ENCODE measurements at regions not wholly inside any gene's neighbourhood (a gene's known extent, or its start where the extent isn't known, plus 50 kb on each side); places are given as distances from the start of the nearest gene placed in this dataset.

DNA sequence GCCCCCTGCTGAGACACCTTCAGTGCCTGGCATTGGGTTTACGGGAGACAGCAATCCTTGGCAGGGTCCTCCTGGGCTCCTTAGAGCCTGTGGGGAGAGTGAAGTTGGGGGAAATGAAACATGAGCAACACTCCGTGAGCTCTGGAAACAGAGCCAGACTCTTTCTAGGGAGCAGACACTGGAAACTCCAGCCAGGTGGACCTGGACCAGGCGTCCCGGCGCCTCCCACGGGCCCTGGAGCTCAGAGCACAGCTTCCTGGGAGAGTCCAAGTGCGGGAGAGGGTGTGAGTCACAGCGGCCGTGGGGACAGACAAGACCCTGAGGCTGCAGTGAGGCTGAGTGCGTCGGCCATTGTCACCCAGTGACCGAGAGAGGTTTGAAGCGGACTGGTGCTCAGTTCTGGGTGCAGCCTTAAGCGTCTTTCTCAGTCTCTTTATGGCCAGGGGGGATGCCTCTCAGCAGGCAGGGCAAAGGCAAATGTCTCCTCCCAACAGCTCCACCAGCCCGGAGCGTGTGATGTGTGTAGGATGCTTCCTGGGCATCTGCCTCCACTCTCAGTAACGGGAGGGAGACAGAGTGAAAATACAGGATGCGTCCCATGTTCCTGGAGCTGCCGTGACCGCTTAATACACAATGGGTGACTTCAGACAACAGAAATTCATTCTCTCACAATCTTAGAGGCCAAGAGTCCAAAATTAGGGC lies 399.2 kb downstream of the SHANK2 start:
- no peaks in the 10 kb centered on the region for H3K4me1 Mint-ChIP-seq
- H3K27ac Mint-ChIP-seq = no peak overlapping the region
- no peak overlapping the region for H3K4me3 Mint-ChIP-seq
- ATAC-seq = no peak
- peaks cover 12% of the 10 kb centered on the region for H3K9me3 Mint-ChIP-seq
- H3K36me3 Mint-ChIP-seq = no peaks in the 10 kb centered on the region
- H3K27me3 Mint-ChIP-seq = no peaks in the 10 kb centered on the region

GRCh38 chr11:70853770-70854108 lies 398.6 kb downstream of the SHANK2 start:
- H3K9me3 Mint-ChIP-seq = peaks cover 12% of the 10 kb centered on the region
- no peaks in the 10 kb centered on the region for H3K4me1 Mint-ChIP-seq

DNA sequence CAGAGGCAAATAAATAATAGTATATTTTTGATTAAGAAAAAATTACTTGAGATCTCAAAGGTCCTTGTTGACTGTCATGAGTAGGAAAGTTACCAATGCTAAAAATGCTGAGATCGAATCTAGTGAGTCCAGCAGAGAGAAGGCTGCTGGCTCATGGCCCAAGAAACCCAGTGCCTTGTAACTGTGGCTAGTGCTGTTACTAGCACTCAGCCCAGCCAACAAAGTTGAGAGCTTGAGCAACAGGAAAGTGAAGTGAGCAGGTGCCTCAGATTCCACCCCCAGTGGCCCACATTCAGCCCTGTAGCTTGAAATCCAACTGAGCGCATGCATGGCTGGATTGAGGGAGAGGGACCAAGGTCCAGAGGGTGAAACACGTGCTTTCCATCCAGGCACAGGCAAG lies 398.2 kb downstream of the SHANK2 start:
- Mint-ChIP-seq H3K27ac (no peak overlapping the region), H3K36me3 (no peaks in the 10 kb centered on the region), H3K9me3 (peaks cover 16% of the 10 kb centered on the region), H3K4me3 (no peak overlapping the region), H3K4me1 (no peaks in the 10 kb centered on the region), H3K27me3 (no peaks in the 10 kb centered on the region)
- no peak for ATAC-seq

More at GRCh38 chr11:70853770-70854108, 398.6 kb downstream of the SHANK2 start:
- Mint-ChIP-seq H3K27me3 (no peaks in the 10 kb centered on the region), H3K27ac (no peak overlapping the region), H3K4me3 (no peak overlapping the region), H3K36me3 (no peaks in the 10 kb centered on the region)
- ATAC-seq = no peak

- Mint-ChIP-seq H3K36me3 (no peaks in the 10 kb centered on the region), H3K9me3 (peaks cover 15% of the 10 kb centered on the region), H3K4me3 (no peak overlapping the region), H3K27ac (no peak overlapping the region), H3K27me3 (no peaks in the 10 kb centered on the region), H3K4me1 (no peaks in the 10 kb centered on the region)
- ATAC-seq = no peak
Observed at GRCh38 chr11:70854901-70855556, 397.3 kb downstream of the SHANK2 start.

GRCh38 chr11:70857894-70858293 lies 394.5 kb downstream of the SHANK2 start:
- ATAC-seq = no peak
- H3K27ac Mint-ChIP-seq = no peak overlapping the region
- H3K4me3 Mint-ChIP-seq = no peak overlapping the region
- no peaks in the 10 kb centered on the region for H3K4me1 Mint-ChIP-seq
- H3K36me3 Mint-ChIP-seq = no peaks in the 10 kb centered on the region
- H3K9me3 Mint-ChIP-seq = peaks cover 15% of the 10 kb centered on the region
- peaks cover 14% of the 10 kb centered on the region for H3K27me3 Mint-ChIP-seq

DNA sequence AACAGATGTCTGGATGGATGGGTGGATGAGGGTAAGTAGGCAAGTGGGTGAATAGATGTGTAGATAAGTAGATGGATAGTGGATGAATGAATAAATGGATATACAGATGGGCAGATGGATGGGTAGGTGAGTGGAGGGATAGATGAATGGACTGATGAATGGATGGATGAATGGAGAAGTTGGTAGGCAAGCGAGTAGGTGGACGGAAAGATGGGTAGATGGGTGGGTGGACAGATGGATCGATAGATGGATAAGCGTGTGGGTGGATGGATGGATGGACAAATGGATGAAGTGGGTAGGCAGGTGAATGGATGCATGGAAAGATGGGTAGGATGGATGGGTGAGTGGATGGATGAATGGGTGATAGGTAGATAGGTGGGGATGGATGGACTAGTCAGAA lies 393.2 kb downstream of the SHANK2 start:
- H3K27ac Mint-ChIP-seq = no peak overlapping the region
- H3K4me3 Mint-ChIP-seq = no peak overlapping the region
- no peak for ATAC-seq
- H3K27me3 Mint-ChIP-seq = peaks cover 20% of the 10 kb centered on the region
- no peaks in the 10 kb centered on the region for H3K4me1 Mint-ChIP-seq
- H3K9me3 Mint-ChIP-seq = peaks cover 18% of the 10 kb centered on the region
- no peaks in the 10 kb centered on the region for H3K36me3 Mint-ChIP-seq

- no peak overlapping the region for H3K27ac Mint-ChIP-seq
- H3K36me3 Mint-ChIP-seq = no peaks in the 10 kb centered on the region
Observed at GRCh38 chr11:70860888-70861287, 391.5 kb downstream of the SHANK2 start.

GRCh38 chr11:70861559-70861958 lies 390.8 kb downstream of the SHANK2 start:
- Mint-ChIP-seq H3K36me3 (no peaks in the 10 kb centered on the region), H3K4me1 (no peaks in the 10 kb centered on the region), H3K27ac (no peak overlapping the region), H3K9me3 (peaks cover 9% of the 10 kb centered on the region), H3K4me3 (no peak overlapping the region), H3K27me3 (peaks cover 22% of the 10 kb centered on the region)
- no peak for ATAC-seq

More at GRCh38 chr11:70860888-70861287, 391.5 kb downstream of the SHANK2 start:
- H3K27me3 Mint-ChIP-seq = peaks cover 22% of the 10 kb centered on the region
- H3K4me1 Mint-ChIP-seq = no peaks in the 10 kb centered on the region
- no peak for ATAC-seq
- H3K9me3 Mint-ChIP-seq = peaks cover 13% of the 10 kb centered on the region
- H3K4me3 Mint-ChIP-seq = no peak overlapping the region

- Mint-ChIP-seq H3K4me1 (no peaks in the 10 kb centered on the region), H3K9me3 (peaks cover 9% of the 10 kb centered on the region), H3K27me3 (peaks cover 22% of the 10 kb centered on the region), H3K27ac (no peak overlapping the region), H3K4me3 (no peak overlapping the region), H3K36me3 (no peaks in the 10 kb centered on the region)
- no peak for ATAC-seq
Observed at GRCh38 chr11:70862093-70862492, 390.3 kb downstream of the SHANK2 start.

GRCh38 chr11:70863186-70863585 lies 389.2 kb downstream of the SHANK2 start:
- ATAC-seq = no peak
- Mint-ChIP-seq H3K27me3 (peaks cover 22% of the 10 kb centered on the region), H3K4me3 (no peak overlapping the region), H3K27ac (no peak overlapping the region), H3K4me1 (no peaks in the 10 kb centered on the region), H3K9me3 (peaks cover 9% of the 10 kb centered on the region), H3K36me3 (no peaks in the 10 kb centered on the region)

- ATAC-seq = no peak
- no peaks in the 10 kb centered on the region for H3K36me3 Mint-ChIP-seq
- no peaks in the 10 kb centered on the region for H3K4me1 Mint-ChIP-seq
- peaks cover 22% of the 10 kb centered on the region for H3K27me3 Mint-ChIP-seq
- H3K4me3 Mint-ChIP-seq = no peak overlapping the region
- no peak overlapping the region for H3K27ac Mint-ChIP-seq
- peaks cover 7% of the 10 kb centered on the region for H3K9me3 Mint-ChIP-seq
Observed at GRCh38 chr11:70863993-70864392, 388.4 kb downstream of the SHANK2 start.

GRCh38 chr11:70865356-70865755 lies 387.0 kb downstream of the SHANK2 start:
- peaks cover 3% of the 10 kb centered on the region for H3K9me3 Mint-ChIP-seq
- H3K36me3 Mint-ChIP-seq = no peaks in the 10 kb centered on the region
- peaks cover 32% of the 10 kb centered on the region for H3K27me3 Mint-ChIP-seq
- H3K4me3 Mint-ChIP-seq = no peak overlapping the region
- ATAC-seq = no peak
- H3K4me1 Mint-ChIP-seq = no peaks in the 10 kb centered on the region
- H3K27ac Mint-ChIP-seq = no peak overlapping the region

DNA sequence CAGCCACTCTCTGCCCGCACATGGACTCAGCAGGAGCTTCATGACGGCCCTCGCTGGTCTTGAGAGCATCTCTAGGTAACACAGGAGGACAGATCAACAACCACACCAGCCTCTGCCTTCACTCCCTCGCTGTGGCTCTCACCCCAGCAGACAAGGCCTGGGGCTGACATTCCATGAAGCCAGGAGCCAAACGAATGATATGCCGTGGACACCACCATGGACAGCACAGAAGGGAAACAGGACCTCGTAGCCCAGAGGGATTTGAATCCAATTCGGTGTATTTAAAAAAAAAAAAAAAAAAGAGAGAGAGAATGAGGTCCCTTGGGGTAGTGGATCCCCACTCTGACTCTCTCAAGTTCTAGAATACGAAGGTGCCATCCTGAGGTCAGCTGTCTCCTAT lies 385.5 kb downstream of the SHANK2 start:
- ATAC-seq = no peak
- Mint-ChIP-seq H3K4me3 (no peak overlapping the region), H3K27ac (no peak overlapping the region), H3K27me3 (peaks cover 38% of the 10 kb centered on the region), H3K9me3 (peaks cover 3% of the 10 kb centered on the region), H3K4me1 (no peaks in the 10 kb centered on the region), H3K36me3 (no peaks in the 10 kb centered on the region)

- Mint-ChIP-seq H3K27ac (no peak overlapping the region), H3K4me1 (no peaks in the 10 kb centered on the region), H3K36me3 (no peaks in the 10 kb centered on the region), H3K27me3 (peaks cover 38% of the 10 kb centered on the region), H3K4me3 (no peak overlapping the region), H3K9me3 (peaks cover 3% of the 10 kb centered on the region)
- no peak for ATAC-seq
Observed at GRCh38 chr11:70867281-70868047, 384.9 kb downstream of the SHANK2 start.

DNA sequence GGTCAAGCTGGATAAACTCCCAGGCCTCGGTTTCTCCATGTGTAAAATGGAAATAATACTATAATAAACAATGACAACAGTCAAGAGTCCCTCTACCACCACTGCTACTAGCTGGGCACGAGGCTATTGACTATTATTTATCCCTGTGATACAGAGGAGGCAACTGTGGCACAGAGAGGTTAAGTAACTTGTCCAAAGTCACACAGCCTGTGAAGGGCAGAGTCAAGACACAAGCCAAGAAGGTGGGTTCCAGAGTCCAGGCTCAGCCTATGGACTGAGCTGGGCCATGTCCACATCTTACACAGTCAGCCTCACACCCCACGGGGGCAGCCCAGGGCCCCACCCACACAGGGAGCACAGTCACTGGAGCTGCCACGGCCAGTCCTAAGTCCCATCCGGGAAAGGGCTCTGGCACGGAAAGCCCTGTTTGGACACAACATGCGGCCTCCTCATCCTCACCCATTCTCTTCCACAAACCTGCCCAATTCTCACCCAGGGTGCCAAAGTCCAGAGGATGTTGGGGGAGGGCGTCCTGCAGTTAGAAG lies 384.0 kb downstream of the SHANK2 start:
- H3K9me3 Mint-ChIP-seq = peaks cover 3% of the 10 kb centered on the region
- no peak overlapping the region for H3K4me3 Mint-ChIP-seq
- H3K27me3 Mint-ChIP-seq = peaks cover 43% of the 10 kb centered on the region
- no peaks in the 10 kb centered on the region for H3K36me3 Mint-ChIP-seq
- no peaks in the 10 kb centered on the region for H3K4me1 Mint-ChIP-seq
- ATAC-seq = no peak
- no peak overlapping the region for H3K27ac Mint-ChIP-seq

All from stimulated activated memory B cell treated with anti-CD40 and anti-IgM and Interleukin-4, amounts not matched to agents 10 μg/mL and 1 μg/mL and 100 μg/mL, for 72 hours (primary cell).